HCT116 (cell line): ENCODE measurements at regions not wholly inside any gene's neighbourhood (a gene's known extent, or its start where the extent isn't known, plus 50 kb on each side); places are given as distances from the start of the nearest gene placed in this dataset.

Experiments used
- ATAC-seq: fragments of 200-7000 bp; cut with Tn5 transposase; 2 replicates; pipeline ENCODE4 v1.9.1; 2020; ENCODE audit warnings: mild to moderate bottlenecking, moderate library complexity
- BruUV-seq: library from RNA; stranded (reverse); fragments of 400-500 nt; replicated peaks from 2 replicates; lab custom pipeline; 2021; lab: Mats Ljungman, UMichigan
- CTCF ChIA-PET: fragments of 300-600 bp; sonication (Branson Sonifier 250); formaldehyde crosslinking; loops from one replicate; lab custom pipeline; 2021; ENCODE audit warnings: antibody characterized with exemption; lab: Charles Lee
- POLR2A ChIA-PET: fragments of 300-600, 350-600 bp; sonication (Branson Sonifier 250); formaldehyde crosslinking; loops from one replicate; lab custom pipeline; 2021; ENCODE audit warnings: antibody characterized with exemption; lab: Charles Lee
- RAD21 ChIA-PET, 2 experiments: fragments of 300-600 bp; sonication (Branson Sonifier 250); formaldehyde crosslinking; loops; one replicate each; lab custom pipeline; 2023; ENCODE audit warnings: low total read pairs in 2 of 2; ENCODE audit not compliant: uncharacterized antibody in 2 of 2, unreplicated experiment in 2 of 2, low non-redundant PET in 1 of 2; lab: Charles Lee
- DNase-seq: peaks from one replicate; pipeline ENCODE4 v3.0.0-alpha.2; 2010; ENCODE audit warnings: low read depth, low spot score
- H2AFZ ChIP-seq: fragments of 200-600 bp; shearing (Covaris generic), sonication (generic); 2 replicates; pipeline ENCODE4 v1.6.1; 2017; ENCODE audit warnings: low read depth, mixed run types, mixed read lengths, antibody characterized with exemption, low read length; ENCODE audit not compliant: poor library complexity, severe bottlenecking
- H3K27ac ChIP-seq: 2 replicates; pipeline ENCODE4 v1.5.1; 2012; ENCODE audit warnings: low read depth, low read length
- H3K27me3 ChIP-seq: fragments of 200-600 bp; sonication (generic); 2 replicates; pipeline ENCODE4 v1.6.1; 2016; ENCODE audit warnings: mixed run types, low read length, mixed read lengths; ENCODE audit not compliant: insufficient read depth
- H3K36me3 ChIP-seq, 2 experiments: fragments of 200-500 bp in 1 of 2; fragments of 200-600 bp in 1 of 2; sonication (Bioruptor generic) in 1 of 2; sonication (generic) in 1 of 2; 2 replicates each; pipeline versions ENCODE4 v1.5.1 to v1.6.1; 2014 to 2016; ENCODE audit warnings: low read length in 2 of 2, inconsistent platforms in 1 of 2, mixed read lengths in 1 of 2, mixed run types in 1 of 2; ENCODE audit not compliant: insufficient read depth in 2 of 2, control insufficient read depth in 1 of 2
- H3K4me1 ChIP-seq, 2 experiments: fragments of 200-600 bp in 1 of 2; sonication (generic) in 1 of 2; 2 replicates each; pipeline versions ENCODE4 v1.5.1 to v1.6.1; 2012 to 2017; ENCODE audit warnings: low read length in 2 of 2, inconsistent platforms in 1 of 2, mild to moderate bottlenecking in 1 of 2, mixed read lengths in 1 of 2, mixed run types in 1 of 2, moderate library complexity in 1 of 2; ENCODE audit not compliant: insufficient read depth in 2 of 2, control insufficient read depth in 1 of 2
- H3K4me2 ChIP-seq: fragments of 200-600 bp; sonication (generic); 2 replicates; pipeline ENCODE4 v1.6.1; 2017; ENCODE audit warnings: mixed run types, low read length, mixed read lengths
- H3K4me3 ChIP-seq, 2 experiments: fragments of 200-600 bp in 1 of 2; sonication (generic) in 1 of 2; replicated peaks in 1 of 2; 2 replicates each; pipeline ENCODE4 v1.5.1; 2011 to 2016; ENCODE audit warnings: low read length in 2 of 2, control low read depth in 1 of 2, low read depth in 1 of 2, mild to moderate bottlenecking in 1 of 2, mixed read lengths in 1 of 2, mixed run types in 1 of 2
- H3K79me2 ChIP-seq: fragments of 200-600 bp; sonication (generic); 2 replicates; pipeline ENCODE4 v1.6.1; 2017; ENCODE audit warnings: mild to moderate bottlenecking, mixed run types, low read length, moderate library complexity, mixed read lengths; ENCODE audit not compliant: insufficient read depth
- H3K9ac ChIP-seq: fragments of 200-600 bp; sonication (generic); 2 replicates; pipeline ENCODE4 v1.6.1; 2016; ENCODE audit warnings: low read length, mixed read lengths
- H3K9me2 ChIP-seq: fragments of 200-600 bp; sonication (generic), shearing (Covaris generic); 2 replicates; pipeline ENCODE4 v1.6.1; 2017; ENCODE audit warnings: mixed run types, mild to moderate bottlenecking, moderate library complexity; ENCODE audit not compliant: insufficient read depth
- H3K9me3 ChIP-seq, 2 experiments: fragments of 200-500 bp in 1 of 2; fragments of 200-600 bp in 1 of 2; sonication (Bioruptor generic) in 1 of 2; sonication (generic) in 1 of 2; 2 replicates each; pipeline ENCODE4 v1.6.1; 2014 to 2017; ENCODE audit warnings: low read length in 2 of 2, mixed read lengths in 2 of 2, inconsistent platforms in 1 of 2, low read depth in 1 of 2, mild to moderate bottlenecking in 1 of 2, mixed run types in 1 of 2, moderate library complexity in 1 of 2; ENCODE audit not compliant: control insufficient read depth in 1 of 2, insufficient read depth in 1 of 2
- H4K20me1 ChIP-seq: fragments of 200-600 bp; sonication (generic), shearing (Covaris generic); 2 replicates; pipeline ENCODE4 v1.6.1; 2017; ENCODE audit warnings: mixed run types, mild to moderate bottlenecking, moderate library complexity; ENCODE audit not compliant: insufficient read depth
- ATF3 ChIP-seq: IDR thresholded peaks from 2 replicates; pipeline ENCODE4 v1.6.1; 2012
- CEBPB ChIP-seq: IDR thresholded peaks from 2 replicates; pipeline ENCODE4 v1.6.1; 2012; ENCODE audit warnings: low read depth
- EGR1 ChIP-seq: IDR thresholded peaks from 2 replicates; pipeline ENCODE4 v1.6.1; 2012; ENCODE audit warnings: low read depth
- ELF1 ChIP-seq: IDR thresholded peaks from 2 replicates; pipeline ENCODE4 v1.6.1; 2012; ENCODE audit warnings: low read depth, borderline replicate concordance
- EZH2 ChIP-seq: fragments of 200-600 bp; sonication (generic); IDR thresholded peaks from 2 replicates; pipeline ENCODE4 v1.6.1; 2017; ENCODE audit warnings: antibody characterized with exemption, mixed run types
- EZH2phosphoT487 ChIP-seq: fragments of 200-600 bp; IDR thresholded peaks from 2 replicates; pipeline ENCODE4 v1.6.1; 2018; ENCODE audit warnings: antibody characterized with exemption, borderline replicate concordance
- FOSL1 ChIP-seq: IDR thresholded peaks from 2 replicates; pipeline ENCODE4 v1.6.1; 2012; ENCODE audit warnings: low read depth
- JUND ChIP-seq: IDR thresholded peaks from 2 replicates; pipeline ENCODE4 v1.6.1; 2012
- POLR2A ChIP-seq: IDR thresholded peaks from 2 replicates; pipeline ENCODE4 v1.7.0; 2011; ENCODE audit warnings: borderline replicate concordance; ENCODE audit not compliant: insufficient read depth, insufficient read length; ENCODE audit errors: extremely low read depth
- POLR2AphosphoS5 ChIP-seq: IDR thresholded peaks from 2 replicates; pipeline ENCODE4 v1.6.1; 2011; ENCODE audit warnings: mild to moderate bottlenecking, low read depth, low read length, moderate library complexity
- REST ChIP-seq: IDR thresholded peaks from 2 replicates; pipeline ENCODE4 v1.6.1; 2012; ENCODE audit warnings: low read depth
- SIN3A ChIP-seq: IDR thresholded peaks from 2 replicates; pipeline ENCODE4 v1.6.1; 2012; ENCODE audit warnings: low read depth
- SP1 ChIP-seq: IDR thresholded peaks from 2 replicates; pipeline ENCODE4 v1.6.1; 2012; ENCODE audit warnings: low read depth
- SRF ChIP-seq: IDR thresholded peaks from 2 replicates; pipeline ENCODE4 v1.6.1; 2012; ENCODE audit warnings: low read depth
- TCF7L2 ChIP-seq: IDR thresholded peaks from 2 replicates; pipeline ENCODE4 v1.7.0; 2011; ENCODE audit warnings: borderline replicate concordance, inconsistent platforms; ENCODE audit not compliant: insufficient read depth, insufficient read length; ENCODE audit errors: extremely low read depth
- ZFX ChIP-seq: fragments of 450-650 bp; IDR thresholded peaks from 2 replicates; pipeline ENCODE4 v1.6.1; 2017
- intact Hi-C: fragments of 100-400 bp; cut with micrococcal nuclease; formaldehyde crosslinking; loops from 2 replicates; pipeline ENCODE4 v1.10.0; 2022
- TF ChIP-seq, protein P1 (sequence below), 3 experiments: fragments of 200-600 bp in 1 of 3; sonication (generic) in 1 of 3; IDR thresholded peaks in 2 of 3; conservative IDR thresholded peaks in 1 of 3; 2 replicates each; pipeline ENCODE4 v1.5.1; 2012 to 2017; ENCODE audit warnings: low read depth in 2 of 3, low read length in 2 of 3, antibody characterized with exemption in 1 of 3, borderline replicate concordance in 1 of 3, control low read depth in 1 of 3, mild to moderate bottlenecking in 1 of 3, mixed read lengths in 1 of 3, mixed run types in 1 of 3, moderate library complexity in 1 of 3; ENCODE audit not compliant: insufficient read depth in 1 of 3

DNA sequence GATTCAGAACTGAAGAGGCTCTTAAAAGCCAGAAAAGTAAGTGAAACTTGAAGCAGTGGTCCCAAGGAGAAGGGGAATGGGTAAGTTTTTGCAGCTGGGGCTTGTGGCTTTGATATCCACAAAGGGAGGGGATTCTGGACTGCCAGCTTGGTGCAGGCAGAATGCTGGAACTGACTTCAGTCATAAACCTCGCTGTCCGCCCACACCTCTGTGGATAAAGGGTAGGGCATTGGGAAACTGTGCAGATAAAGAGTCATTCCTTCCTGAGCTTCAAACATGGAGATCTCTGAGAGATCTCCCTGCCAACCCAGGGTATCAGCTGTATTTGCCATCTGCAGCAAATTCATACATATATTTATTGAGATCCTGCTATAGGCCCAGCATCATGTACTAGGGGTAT lies 124.3 kb upstream of the OR9Q1 start:
- Histone ChIP-seq H4K20me1 (no peaks in the 10 kb centered on the region), H2AFZ (no peak overlapping the region), H3K9me3 (no peaks in the 10 kb centered on the region), H3K4me3 (no peak overlapping the region), H3K36me3 (no peaks in the 10 kb centered on the region), H3K27me3 (no peaks in the 10 kb centered on the region), H3K9me2 (no peaks in the 10 kb centered on the region), H3K9ac (no peak overlapping the region), H3K79me2 (no peaks in the 10 kb centered on the region), H3K4me1 (peaks cover 21 to 32% of the 10 kb centered on the region in 2 experiments)
- intact Hi-C loops = no loop called here
- RAD21 ChIA-PET = no interaction called here
- no peak for TF ChIP-seq EZH2phosphoT487
- no peak for TF ChIP-seq ELF1
- TF ChIP-seq CEBPB = no peak
- no peak for TF ChIP-seq FOSL1
- no peak for TF ChIP-seq TCF7L2
- no peak for TF ChIP-seq POLR2AphosphoS5
- no peak for TF ChIP-seq ZFX
- no peak for TF ChIP-seq SRF
- TF ChIP-seq JUND = no peak
- TF ChIP-seq SIN3A = no peak
- TF ChIP-seq, all 23 proteins: peak for 0
- ChIA-PET CTCF (no interaction called here), POLR2A (no interaction called here)
- BruUV-seq = no TSS peak
- ATAC-seq = no peak
- Histone ChIP-seq H3K4me2 (no peak overlapping the region), H3K27ac (no peak overlapping the region)
- DNase-seq = no peak

- Histone ChIP-seq H3K27ac (no peak overlapping the region), H4K20me1 (no peaks in the 10 kb centered on the region), H3K9me2 (no peaks in the 10 kb centered on the region), H2AFZ (no peak overlapping the region), H3K9me3 (no peaks in the 10 kb centered on the region), H3K9ac (no peak overlapping the region), H3K79me2 (no peaks in the 10 kb centered on the region), H3K4me2 (no peak overlapping the region), H3K27me3 (no peaks in the 10 kb centered on the region), H3K4me1 (peaks cover 25 to 38% of the 10 kb centered on the region in 2 experiments), H3K36me3 (no peaks in the 10 kb centered on the region), H3K4me3 (no peak overlapping the region)
- intact Hi-C loops = loop anchor here (5.0 to 10.0 kb wide), 3 partner anchors 64 to 553 kb away; no protein-coding TSS in a partner anchor
- DNase-seq (no peak), ATAC-seq (no peak)
- ChIA-PET POLR2A (no interaction called here), RAD21 (no interaction called here), CTCF (no interaction called here)
- no TSS peak for BruUV-seq
- TF ChIP-seq ELF1 = no peak
- TF ChIP-seq CEBPB = no peak
- TF ChIP-seq EZH2 = no peak
- no peak for TF ChIP-seq FOSL1
- no peak for TF ChIP-seq POLR2AphosphoS5
- no peak for TF ChIP-seq SIN3A
- no peak for TF ChIP-seq SP1
- no peak for TF ChIP-seq SRF
- no peak for TF ChIP-seq ATF3
- TF ChIP-seq POLR2A = no peak
- TF ChIP-seq REST = no peak
- TF ChIP-seq, protein P1, sequence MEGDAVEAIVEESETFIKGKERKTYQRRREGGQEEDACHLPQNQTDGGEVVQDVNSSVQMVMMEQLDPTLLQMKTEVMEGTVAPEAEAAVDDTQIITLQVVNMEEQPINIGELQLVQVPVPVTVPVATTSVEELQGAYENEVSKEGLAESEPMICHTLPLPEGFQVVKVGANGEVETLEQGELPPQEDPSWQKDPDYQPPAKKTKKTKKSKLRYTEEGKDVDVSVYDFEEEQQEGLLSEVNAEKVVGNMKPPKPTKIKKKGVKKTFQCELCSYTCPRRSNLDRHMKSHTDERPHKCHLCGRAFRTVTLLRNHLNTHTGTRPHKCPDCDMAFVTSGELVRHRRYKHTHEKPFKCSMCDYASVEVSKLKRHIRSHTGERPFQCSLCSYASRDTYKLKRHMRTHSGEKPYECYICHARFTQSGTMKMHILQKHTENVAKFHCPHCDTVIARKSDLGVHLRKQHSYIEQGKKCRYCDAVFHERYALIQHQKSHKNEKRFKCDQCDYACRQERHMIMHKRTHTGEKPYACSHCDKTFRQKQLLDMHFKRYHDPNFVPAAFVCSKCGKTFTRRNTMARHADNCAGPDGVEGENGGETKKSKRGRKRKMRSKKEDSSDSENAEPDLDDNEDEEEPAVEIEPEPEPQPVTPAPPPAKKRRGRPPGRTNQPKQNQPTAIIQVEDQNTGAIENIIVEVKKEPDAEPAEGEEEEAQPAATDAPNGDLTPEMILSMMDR (IDR thresholded peaks at IDR 0.05 in 2 of 3, conservative IDR thresholded peaks at IDR 0.05 in 1 of 3; ENCODE audit: borderline replicate concordance in 1 of 3, insufficient read depth in 1 of 3, low read depth in 2 of 3, low read length in 2 of 3) = no peak
- no peak for TF ChIP-seq JUND
- no peak for TF ChIP-seq EGR1
These were observed 123.4 kb upstream of the OR9Q1 start for GRCh38 chr11:57900320-57900719.
